Glomerular visceral epithelial cell (primary cell): ENCODE measurements at regions not wholly inside any gene's neighbourhood (a gene's known extent, or its start where the extent isn't known, plus 50 kb on each side); places are given as distances from the start of the nearest gene placed in this dataset.
"Not testable (repeated sequence)": the region's sequence is repeated elsewhere in the genome, so short reads cannot be mapped to it uniquely, and the experiment has no call there.

ENCODE experiments used
- DNase-seq: peaks from one replicate; pipeline ENCODE4 v3.0.0-alpha.2; 2016; ENCODE audit errors: extremely low spot score

GRCh38 chr6:125354649-125355048, 52.9 kb upstream of the HDDC2 start:
- no peak for DNase-seq

DNA sequence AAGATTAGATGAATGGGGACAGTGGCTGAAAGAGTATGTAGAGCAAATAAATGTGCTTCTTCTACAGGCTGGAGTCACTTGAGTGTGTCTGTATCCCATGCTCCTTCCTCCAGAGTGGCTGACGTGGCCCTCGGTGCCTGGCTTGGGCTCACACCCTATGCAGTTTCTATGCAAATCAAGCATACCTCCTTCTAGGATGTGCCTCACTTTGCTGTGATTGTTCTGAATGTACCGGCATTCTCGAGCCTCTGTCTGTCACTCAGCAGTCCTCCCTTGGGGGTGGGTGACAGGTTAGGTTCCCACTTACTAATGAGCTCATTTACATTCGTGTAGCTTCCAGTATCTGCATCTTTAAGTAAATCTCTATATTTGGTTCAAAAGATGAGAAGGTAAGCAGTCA, 55.1 kb upstream of the HDDC2 start:
- no peak for DNase-seq

DNA sequence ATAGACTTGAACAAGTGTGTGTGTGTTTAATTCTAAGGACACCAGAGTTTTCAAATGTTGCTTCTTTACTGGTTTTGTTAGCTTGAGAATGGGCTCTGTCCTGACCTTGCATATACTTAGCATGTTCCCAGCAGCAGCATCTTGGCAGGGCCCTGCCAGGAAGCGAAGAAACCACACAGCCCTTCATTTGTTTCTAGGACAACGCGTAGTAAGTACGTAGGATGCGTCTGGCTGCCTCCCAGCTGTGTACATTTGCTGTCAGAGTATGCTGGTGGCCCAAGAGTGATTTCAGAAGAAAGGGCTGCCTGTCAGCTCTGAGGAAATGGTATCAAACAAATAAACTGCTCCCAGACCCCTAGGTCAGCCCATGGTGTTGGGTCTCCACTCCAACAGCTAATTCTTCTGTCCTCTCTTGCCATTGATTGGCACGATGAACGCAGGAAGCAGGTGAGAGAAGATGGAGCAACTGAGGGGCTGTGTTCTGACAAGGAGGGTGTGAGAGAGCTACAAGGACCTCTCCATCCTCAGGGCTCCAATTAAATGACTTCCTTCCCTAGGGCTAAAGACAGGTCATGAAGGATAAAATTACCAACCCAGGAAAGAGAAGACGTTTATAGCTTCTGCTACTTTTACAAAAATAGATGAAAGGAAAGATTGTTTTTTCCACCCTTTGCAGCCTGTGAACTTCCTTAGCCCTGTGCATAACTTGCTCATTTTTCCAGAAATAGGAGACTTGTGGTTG, 55.9 kb upstream of the HDDC2 start:
- DNase-seq = no peak

DNA sequence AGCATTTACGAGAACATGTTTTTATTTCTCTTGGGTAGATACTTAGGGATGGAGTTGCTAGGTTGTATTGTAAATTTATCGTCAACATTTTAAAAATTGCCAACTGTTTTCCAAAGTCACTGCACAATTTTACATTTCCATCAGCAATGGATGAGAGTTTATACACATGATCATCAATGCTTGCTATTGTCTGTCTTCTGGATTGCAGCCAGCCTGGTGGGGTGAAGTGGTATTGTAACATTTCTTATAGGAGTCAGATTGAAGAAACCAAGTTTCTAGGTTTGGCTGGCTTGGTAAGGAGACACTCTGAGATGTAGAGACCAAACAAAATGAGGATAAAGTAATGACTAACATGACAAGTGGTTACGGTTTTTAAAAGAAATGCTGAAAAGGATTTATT, 57.1 kb upstream of the HDDC2 start:
- no peak for DNase-seq

DNA sequence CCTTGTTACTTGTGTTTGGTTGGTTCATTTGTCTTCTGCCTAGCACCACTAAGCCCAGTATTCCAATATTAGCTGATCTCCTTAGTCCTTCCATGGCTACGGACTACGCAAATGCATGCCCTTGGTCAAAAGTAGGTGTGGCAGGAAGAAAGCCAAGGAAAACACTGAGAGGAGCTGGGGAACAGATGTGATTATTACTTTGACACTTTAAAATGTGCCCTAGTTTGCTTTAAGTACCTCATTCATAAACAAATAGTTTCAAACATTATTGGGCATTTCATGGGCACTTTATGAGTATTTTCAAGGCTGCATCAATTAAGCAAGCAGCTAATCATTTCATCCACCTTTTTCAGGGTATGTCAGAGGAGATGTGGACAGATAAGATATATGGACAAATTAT, 60.1 kb upstream of the HDDC2 start:
- no peak for DNase-seq

DNA sequence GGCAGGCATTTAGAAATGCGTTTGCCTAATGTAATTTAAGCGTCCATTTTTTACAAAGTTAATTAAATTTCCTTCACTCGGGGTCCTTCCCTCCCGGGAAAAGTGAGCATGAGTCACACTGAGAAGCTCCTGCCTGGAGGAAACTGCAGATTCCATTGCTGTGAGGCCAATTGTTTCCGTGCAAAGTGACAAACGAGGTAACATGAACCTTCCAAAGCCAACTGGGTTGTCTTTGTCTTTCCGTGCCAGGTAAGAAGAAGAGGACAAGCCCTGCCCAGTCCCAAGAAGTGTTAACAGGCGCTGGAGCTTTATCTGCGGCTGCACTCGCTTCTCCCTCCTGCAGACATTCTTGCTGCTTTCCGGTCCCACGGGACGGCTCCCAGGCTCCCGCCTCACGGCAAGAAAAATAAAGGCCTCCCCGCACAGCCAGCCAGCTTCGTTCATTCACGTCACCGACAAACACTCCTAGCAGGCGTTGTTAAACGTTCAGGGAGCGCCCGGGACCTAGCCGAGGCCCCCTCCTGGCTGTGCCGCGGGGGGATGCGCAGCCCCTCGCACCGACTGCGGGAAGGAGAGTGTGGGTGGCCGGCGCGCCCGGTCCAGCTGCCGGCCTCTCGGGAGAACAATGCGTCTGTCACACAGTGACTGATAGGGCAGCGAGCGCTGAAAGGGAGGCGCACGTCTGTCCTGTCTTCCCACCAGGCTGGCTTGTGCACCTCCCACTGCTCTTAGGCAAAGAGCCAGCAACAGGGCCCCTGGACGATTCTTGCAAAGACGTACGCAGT, 61.5 kb upstream of the HDDC2 start:
- peak; percentile 36 for DNase-seq

- DNase-seq = no peak
Observed at GRCh38 chr6:125363824-125364165, 62.0 kb upstream of the HDDC2 start.

GRCh38 chr6:125365230-125365629, 63.5 kb upstream of the HDDC2 start:
- no peak for DNase-seq

DNA sequence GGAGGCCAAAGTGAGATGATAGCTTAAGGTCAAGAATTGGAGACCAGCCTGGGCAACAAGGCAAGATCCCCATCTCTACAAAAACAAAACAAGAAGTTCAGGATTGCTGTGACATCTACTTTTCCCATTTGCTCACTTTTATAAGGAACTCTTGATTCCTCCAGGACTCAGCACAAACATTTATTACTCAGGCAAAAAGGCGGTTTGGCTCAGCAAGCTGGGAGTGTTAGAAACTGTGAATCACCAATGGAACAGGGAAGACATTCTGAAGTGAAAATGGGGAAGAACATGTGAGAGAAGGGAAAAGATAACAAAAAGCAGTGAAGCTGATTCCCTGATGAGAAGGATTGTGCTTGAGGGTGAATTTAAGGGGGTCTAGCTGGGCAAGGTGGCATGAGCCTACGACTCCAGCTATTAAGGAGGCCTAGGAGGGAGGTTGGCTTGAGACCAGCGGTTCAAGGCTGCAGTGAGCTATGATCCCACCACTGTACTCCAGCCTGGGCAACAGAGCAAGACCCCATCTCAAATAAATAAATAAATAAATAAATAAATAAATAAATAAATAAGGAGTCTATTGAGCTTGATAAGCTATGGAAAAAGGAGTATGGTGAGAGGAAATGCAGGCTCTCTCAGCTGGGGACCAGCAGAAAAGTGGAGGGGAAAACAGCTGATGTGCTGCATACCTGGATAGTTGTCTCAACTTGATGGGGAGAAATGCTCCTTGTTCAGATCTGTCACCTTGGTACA, 65.4 kb upstream of the HDDC2 start:
- DNase-seq = no peak

GRCh38 chr6:125370343-125370742, 68.6 kb upstream of the HDDC2 start:
- no peak for DNase-seq

DNA sequence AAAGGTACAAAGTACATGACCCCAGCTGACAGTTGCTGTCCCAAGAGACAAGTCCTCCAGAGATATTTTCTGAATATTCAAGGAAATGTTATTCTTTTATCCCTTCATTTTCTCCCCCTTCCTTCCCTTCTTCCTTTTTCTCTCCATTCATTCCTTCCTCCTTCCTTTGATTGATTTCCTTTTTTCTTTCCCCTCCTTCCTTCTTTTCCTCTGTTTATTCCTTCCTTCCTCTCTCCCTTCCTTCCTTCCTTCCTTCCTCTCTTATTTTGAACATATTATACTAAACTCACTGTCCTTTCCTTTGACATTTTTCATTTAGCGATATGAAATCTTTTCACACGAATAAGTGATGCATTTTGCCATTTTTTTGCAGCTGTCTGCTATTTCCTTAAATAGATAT, 73.2 kb upstream of the HDDC2 start:
- no peak for DNase-seq

DNA sequence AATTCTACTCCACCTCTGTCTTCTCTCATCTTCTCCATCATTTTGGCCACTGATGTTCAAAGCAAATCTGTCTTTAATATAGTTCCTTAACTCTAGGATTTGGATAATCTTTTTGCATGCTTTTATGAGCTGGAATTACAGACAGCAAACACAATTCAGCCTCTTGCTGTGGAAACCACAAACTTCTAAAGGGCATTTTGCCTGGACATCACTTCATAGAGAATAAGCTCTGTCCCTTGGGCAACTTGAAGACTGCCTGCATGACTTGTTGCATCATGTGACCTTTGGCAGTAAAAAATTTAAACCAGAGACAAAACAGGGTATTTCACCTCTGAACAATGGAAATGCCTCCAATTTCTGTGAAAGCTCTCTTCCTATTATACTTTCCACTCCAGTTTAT, 74.1 kb upstream of the HDDC2 start:
- DNase-seq = no peak

- DNase-seq = no peak
Observed at GRCh38 chr6:125377621-125378020, 75.9 kb upstream of the HDDC2 start.

- no peak for DNase-seq
Observed at GRCh38 chr6:125379174-125379573, 77.4 kb upstream of the HDDC2 start.

- no peak for DNase-seq
Observed at GRCh38 chr6:125380474-125380873, 78.7 kb upstream of the HDDC2 start.

DNA sequence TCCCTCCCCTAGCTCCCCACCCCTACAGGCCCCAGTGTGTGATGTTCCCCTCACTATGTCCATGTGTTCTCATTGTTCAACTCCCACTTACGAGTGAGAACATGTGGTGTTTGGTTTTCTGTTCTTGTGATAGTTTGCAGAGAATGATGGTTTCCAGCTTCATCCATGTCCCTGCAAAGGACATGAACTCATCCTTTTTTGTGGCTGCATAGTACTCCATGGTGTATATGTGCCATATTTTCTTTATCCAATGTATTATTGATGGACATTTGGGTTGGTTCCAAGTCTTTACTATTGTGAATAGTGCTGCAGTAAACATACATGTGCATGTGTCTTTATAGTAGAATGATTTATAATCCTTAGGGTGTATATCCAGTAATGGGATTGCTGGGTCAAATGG, 84.6 kb upstream of the HDDC2 start:
- not testable (repeated sequence) for DNase-seq

DNA sequence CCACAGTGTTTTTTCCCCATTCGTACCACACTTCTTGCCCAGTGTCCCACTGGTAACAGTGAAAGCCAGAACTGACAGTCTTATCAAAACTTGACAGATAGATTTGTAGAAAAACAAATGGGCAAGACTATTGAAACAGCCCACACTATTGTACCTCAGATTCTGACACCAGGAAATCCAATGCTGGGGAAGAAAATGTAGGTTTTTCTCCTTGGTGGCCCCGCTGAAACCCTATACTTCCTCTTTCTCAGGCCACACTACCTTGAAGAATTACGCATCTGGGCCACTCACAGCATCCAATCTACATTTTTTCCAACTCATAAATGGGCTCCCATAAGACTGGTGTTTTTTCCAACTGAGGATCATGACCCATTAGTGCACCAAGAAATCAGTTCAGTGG, 90.9 kb upstream of the HDDC2 start:
- no peak for DNase-seq

DNA sequence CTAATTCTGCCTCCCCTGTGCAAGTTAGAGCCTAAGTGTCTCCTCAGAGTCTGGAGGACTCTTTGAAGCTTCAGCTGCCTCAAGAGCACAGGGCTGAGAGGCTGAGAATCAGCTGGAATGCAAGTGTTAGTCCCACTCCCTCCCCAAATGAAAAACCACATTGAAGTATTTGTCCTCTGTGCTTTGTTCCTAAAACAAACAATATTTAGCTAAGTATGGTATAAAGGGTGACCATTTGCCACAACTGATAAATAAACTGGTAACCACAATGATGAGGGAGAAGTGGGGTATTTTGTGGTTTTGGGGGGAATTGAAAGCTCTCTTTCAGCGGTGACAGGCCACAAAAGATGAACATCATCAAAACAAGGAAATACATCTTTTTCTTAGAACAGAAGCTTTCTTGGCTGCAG, 91.7 kb upstream of the HDDC2 start:
- no peak for DNase-seq

- no peak for DNase-seq
Observed at GRCh38 chr6:125406741-125407140, 105.0 kb upstream of the HDDC2 start.

DNA sequence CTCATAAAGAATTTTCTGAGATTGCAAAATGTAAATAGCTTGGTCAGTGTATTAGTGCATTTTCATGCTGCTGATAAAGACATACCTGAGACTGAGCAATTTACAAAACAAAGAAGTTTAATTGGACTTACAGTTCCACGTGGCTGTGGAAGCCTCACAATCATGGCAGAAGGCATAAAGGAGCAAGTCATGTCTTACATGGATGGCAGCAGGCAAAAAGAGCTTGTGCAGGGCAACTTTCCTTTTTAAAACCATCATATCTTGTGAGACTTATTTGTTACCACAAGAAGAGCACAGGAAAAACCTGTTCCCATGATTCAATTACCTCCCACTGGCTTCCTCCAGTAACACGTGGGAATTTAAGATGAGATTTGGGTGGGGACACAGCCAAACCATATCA, 112.7 kb upstream of the HDDC2 start:
- no peak for DNase-seq

GRCh38 chr6:125415913-125416312, 114.1 kb upstream of the HDDC2 start:
- DNase-seq = no peak

- DNase-seq = peak; percentile 12
Observed at GRCh38 chr6:125421836-125422235, 120.1 kb upstream of the HDDC2 start.

- no peak for DNase-seq
Observed at GRCh38 chr6:125423047-125423446, 121.3 kb upstream of the HDDC2 start.
